Activated CD8-positive, alpha-beta memory T cell treated with anti-CD3 and anti-CD28 coated beads, Interleukin-2, amount 10 ng/mL, durations not matched to agents 7 days and 5 days (primary cell): ENCODE measurements at regions not wholly inside any gene's neighbourhood (a gene's known extent, or its start where the extent isn't known, plus 50 kb on each side); places are given as distances from the start of the nearest gene placed in this dataset.
A peak's percentile ranks its signal among the peaks of the same experiment; 100 is the strongest.

ENCODE experiments used
- ATAC-seq: fragments of 150-1000 bp; cut with Tn5 transposase; one replicate; pipeline ENCODE4 v1.10.0; 2021; ENCODE audit warnings: moderate library complexity
- CTCF ChIA-PET: fragments of 350-600 bp; sonication (Branson Sonifier 250); formaldehyde crosslinking; loops from one replicate; lab custom pipeline; 2021; ENCODE audit warnings: antibody characterized with exemption; lab: Charles Lee
- DNase-seq: peaks from one replicate; pipeline ENCODE4 v3.0.0-alpha.2; 2020
- H3K27ac Mint-ChIP-seq: one replicate; pipeline ENCODE4 v1.8.0; 2021; ENCODE audit warnings: mild to moderate bottlenecking, mixed read lengths
- H3K27me3 Mint-ChIP-seq: one replicate; pipeline ENCODE4 v1.8.0; 2021; ENCODE audit warnings: mixed read lengths
- H3K36me3 Mint-ChIP-seq: one replicate; pipeline ENCODE4 v1.8.0; 2021; ENCODE audit warnings: mild to moderate bottlenecking, mixed read lengths
- H3K4me1 Mint-ChIP-seq: one replicate; pipeline ENCODE4 v1.8.0; 2021; ENCODE audit warnings: mixed read lengths
- H3K4me3 Mint-ChIP-seq: one replicate; pipeline ENCODE4 v1.8.0; 2021; ENCODE audit warnings: mild to moderate bottlenecking, moderate library complexity, mixed read lengths
- H3K9me3 Mint-ChIP-seq: one replicate; pipeline ENCODE4 v1.8.0; 2022; ENCODE audit warnings: low read depth, mixed read lengths

- Mint-ChIP-seq H3K36me3 (no peaks in the 10 kb centered on the region), H3K27me3 (peaks cover 2% of the 10 kb centered on the region), H3K4me3 (no peak overlapping the region), H3K27ac (no peak overlapping the region), H3K9me3 (no peaks in the 10 kb centered on the region), H3K4me1 (peaks cover 2% of the 10 kb centered on the region)
- DNase-seq (peak; percentile 41), ATAC-seq (no peak)
- CTCF ChIA-PET, result interaction anchor here (0.9 to 1.8 kb wide), 6 partner anchors 10 to 827 kb away, joined by 3 to 5 read pairs (median 3); no protein-coding TSS in a partner anchor
Observed at GRCh38 chr4:120977435-120977997, 55.0 kb upstream of the PRDM5 start.

- ATAC-seq (no peak), DNase-seq (no peak)
- no peaks in the 10 kb centered on the region for H3K36me3 Mint-ChIP-seq
- no peaks in the 10 kb centered on the region for H3K9me3 Mint-ChIP-seq
- no peaks in the 10 kb centered on the region for H3K4me1 Mint-ChIP-seq
- H3K4me3 Mint-ChIP-seq, result no peak overlapping the region
- peaks cover 3% of the 10 kb centered on the region for H3K27me3 Mint-ChIP-seq
- no peak overlapping the region for H3K27ac Mint-ChIP-seq
- CTCF ChIA-PET, result no interaction called here
Observed at GRCh38 chr4:120973207-120973606, 50.7 kb upstream of the PRDM5 start.
